Stimulated activated naive CD8-positive, alpha-beta T cell treated with anti-CD3 and anti-CD28 coated beads, Interleukin-15, Interleukin-2, amounts not matched to agents 100 U/mL and 50 U/mL, for 24 hours (primary cell): ENCODE measurements at regions not wholly inside any gene's neighbourhood (a gene's known extent, or its start where the extent isn't known, plus 50 kb on each side); places are given as distances from the start of the nearest gene placed in this dataset.

ENCODE experiments used
- ATAC-seq: fragments of 150-1000 bp; cut with Tn5 transposase; one replicate; pipeline ENCODE4 v1.10.0; 2021
- DNase-seq: peaks from one replicate; pipeline ENCODE4 v3.0.0; 2021

- ATAC-seq (no peak), DNase-seq (no peak)
These were observed 88.0 kb downstream of the TMEM100 start for GRCh38 chr17:55634702-55635101.

DNA sequence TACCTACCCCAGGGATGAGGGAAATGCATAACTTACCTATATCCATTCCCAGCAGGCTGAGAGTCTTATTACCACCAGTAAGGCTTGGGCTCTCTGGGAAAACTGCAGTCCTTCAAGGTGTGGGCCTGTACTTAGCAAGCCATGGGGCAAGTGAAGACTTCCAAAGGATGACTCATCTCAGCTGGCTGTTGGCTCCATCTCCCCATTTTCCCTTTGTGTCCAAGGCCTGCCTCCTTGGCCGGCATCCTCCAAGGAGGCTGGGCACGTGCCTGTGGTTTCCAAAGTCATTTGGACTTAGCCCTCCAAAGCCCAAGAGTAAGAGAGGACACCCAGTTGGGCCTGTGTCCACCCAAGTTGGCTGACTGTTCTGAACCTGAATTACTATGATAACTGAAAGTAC is 89.8 kb downstream of the TMEM100 start:
- ATAC-seq (no peak), DNase-seq (no peak)

- no peak for ATAC-seq
- DNase-seq: no peak
These were observed 90.4 kb downstream of the TMEM100 start for GRCh38 chr17:55632236-55632635.

- ATAC-seq: no peak
- DNase-seq: no peak
These were observed 92.7 kb downstream of the TMEM100 start for GRCh38 chr17:55629995-55630394.

DNA sequence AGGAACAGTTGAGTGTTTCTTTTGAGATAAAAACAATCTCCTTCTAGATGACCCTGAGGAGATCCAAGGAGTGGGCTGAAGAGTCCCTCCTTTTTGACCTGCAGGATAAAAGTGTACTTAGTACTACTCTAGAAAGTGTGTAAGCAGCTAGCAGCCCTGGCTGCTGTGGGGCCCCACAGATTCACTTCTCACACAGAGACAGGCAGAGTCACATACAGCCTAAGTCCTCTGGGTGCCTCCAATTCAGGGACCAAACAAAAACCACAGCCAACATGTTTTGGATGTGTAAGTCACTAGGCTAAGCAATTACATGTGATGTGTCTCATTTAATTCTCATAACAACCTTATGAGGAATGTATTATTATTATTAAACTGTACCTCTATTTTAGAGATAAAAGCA is 97.1 kb downstream of the TMEM100 start:
- no peak for ATAC-seq
- DNase-seq: no peak

DNA sequence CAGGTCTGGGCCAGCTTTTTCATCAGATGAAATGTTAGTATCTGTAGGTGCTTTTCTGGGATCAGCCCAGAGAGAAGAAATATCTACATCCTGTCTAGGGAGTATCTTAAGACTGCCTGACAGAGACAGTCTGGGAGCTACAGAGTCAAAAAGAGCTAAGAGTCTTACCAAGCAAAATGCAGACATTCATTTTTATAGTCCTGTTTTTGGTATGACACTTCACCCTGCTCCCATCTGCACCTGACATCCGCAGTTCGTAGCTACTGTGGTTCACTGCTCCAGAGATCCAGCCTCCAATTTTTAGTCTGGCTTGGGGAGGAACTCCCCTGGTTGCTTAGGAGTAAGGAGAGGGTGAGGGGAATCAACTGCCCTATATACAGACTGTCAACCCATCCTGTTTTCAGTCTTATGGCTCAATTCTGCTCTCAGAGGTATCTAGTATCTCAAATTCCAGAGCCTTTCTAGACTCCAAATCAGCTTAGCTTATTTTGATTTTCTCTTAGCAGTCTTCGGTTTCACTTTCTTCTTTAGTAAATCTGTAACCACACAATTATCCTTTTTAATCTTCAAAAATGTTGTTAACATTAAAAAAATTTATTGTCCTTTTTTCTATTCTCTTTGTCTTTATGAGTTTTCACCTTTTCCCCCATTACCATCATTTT is 97.8 kb downstream of the TMEM100 start:
- DNase-seq: no peak
- ATAC-seq: peak; percentile 32

DNA sequence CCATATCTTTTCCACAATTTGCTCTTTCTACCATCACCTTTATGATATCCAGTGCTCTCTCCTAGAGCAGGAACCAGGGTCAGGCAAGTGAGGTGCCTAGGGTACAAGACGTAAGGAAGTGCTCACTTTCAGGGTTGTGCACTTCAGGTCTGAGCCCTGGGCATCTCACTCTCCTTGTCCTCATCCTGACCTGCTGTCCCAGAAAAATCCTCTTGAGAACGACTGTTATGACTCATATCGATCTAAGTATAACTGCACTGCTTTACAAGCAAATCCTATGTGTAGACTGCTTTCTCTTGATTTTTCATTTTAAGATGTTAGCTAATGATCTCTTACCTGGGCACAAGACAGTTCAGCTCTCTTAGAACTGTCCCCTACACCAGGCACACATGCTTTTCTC is 100.1 kb downstream of the TMEM100 start:
- ATAC-seq (no peak), DNase-seq (no peak)

DNA sequence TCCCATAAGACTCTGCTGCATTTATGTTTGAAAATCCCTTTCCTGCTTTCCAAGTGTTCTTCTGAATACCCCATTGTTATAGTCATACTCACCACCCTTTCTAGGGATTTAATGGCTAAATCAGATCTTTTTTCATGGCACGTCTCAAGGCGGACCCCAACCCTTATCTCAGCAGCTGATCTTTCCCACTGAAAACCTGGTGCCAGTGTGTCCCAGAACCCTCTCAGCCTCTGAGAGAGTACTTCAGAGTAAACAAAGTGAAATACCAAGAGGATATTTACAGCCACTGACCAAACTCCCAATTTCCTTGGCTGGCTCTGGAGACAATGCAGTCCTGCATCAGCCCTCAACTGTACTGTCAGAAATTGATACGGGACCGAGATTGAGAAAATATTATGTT is 101.7 kb downstream of the TMEM100 start:
- DNase-seq (no peak), ATAC-seq (no peak)

GRCh38 chr17:55620023-55620422 is 102.6 kb downstream of the TMEM100 start:
- ATAC-seq (no peak), DNase-seq (no peak)

- ATAC-seq: no peak
- DNase-seq: no peak
These were observed 105.2 kb downstream of the TMEM100 start for GRCh38 chr17:55617441-55617840.

DNA sequence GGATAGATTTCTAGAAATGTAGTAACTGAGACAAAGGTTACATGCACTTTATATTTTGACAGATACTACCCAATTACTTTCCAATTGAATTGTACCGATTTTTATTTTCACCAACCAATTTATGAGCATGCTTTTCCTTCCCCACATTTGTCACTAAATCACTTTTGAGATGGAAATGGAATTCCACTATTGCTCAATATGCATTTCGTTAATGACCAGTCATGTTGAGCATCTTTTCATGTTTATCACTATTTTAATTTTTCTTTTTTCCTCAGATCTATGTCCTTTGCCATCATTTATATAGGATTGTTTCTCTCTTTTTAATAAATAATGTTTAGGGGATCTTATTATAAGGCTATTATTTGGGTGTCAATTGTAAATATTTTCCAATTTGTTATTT is 102.8 kb upstream of the SMIM36 start:
- DNase-seq (no peak), ATAC-seq (no peak)

DNA sequence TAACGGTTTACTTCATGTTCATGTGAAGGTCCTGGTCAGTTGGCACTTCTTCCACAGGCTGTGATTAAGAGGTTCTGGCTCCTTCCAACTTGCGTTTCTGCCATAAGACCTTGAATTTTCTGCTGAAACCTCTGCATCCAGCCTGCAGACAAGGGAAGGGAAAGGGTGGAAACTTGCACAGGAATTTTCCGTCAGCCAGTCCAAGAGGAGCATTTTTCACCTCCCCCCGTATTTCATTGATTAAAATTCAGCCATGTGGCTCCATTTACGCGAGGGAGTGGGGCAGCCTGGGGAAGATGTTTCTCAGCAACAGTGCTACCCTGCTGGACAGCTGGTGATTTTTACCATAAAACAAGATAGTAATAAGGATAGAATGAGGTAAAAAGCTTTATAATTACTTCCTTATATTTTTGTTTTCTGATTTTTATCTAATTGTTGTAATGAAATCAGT is 101.5 kb upstream of the SMIM36 start:
- no peak for ATAC-seq
- DNase-seq: no peak

DNA sequence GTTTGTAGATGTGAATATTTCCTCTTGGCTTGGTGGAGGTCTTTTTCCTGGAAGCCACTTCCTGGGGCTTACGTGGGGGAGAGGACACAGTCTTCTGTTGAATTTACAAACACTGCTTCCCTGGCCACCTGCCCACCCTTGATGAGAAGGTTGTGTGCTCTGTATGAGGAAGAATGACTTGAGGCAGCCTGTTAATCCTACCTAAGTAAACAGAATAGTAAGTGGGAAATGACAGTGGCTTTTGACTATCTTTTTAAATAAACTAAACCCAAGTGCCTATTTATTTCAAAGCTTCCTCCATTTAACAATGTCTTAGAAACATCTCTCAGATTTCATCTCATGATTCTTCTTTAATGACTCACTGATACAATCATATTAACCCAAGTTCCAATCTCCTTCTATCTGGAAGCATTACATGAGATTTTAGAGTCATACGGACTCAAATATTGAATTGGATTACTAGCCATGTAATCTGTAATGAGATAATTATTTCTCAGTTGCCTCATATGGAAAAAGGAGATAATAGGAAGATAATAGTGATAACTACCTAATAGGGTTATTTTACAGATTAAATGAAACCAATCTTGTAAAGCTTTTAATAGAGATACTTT is 96.6 kb upstream of the SMIM36 start:
- no peak for DNase-seq
- no peak for ATAC-seq

- ATAC-seq: no peak
- DNase-seq: no peak
These were observed 95.2 kb upstream of the SMIM36 start for GRCh38 chr17:55606488-55606815.

DNA sequence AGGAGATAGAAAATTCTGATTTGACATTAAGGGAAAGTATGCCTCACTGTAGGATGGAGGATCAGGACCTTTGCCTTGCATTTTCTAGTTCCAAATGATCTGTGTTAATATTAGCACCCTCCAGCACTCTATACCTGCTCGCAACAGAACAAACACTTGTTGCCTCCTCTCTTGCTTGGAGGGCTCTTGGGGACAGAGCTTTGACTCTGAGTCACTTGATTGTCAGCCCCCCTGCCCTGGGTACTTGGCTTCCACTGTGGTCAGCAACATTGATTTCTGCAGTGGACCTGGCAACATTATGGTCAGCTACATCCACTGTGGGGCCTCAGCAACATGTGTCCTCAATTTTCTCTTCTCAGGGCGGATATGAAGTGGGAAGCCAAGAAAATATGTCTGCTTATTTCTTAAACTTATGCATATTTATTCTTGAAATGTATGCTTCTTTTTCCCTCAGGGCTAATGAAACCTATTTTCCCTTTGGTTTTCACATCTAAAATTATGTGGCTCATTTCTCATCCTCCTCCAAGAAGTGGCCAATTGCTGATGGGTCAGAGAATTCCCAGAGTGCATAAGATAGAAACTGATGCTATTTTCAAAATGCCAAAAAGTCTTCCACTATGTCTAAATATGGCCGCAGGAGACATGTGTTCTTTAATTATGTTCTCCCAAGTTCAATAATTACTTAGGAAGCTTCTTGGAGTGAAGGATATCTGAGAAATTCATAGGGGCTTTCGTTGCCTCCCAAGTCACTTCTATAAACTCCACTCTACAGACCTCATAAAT is 94.6 kb upstream of the SMIM36 start:
- DNase-seq: no peak
- ATAC-seq: no peak

DNA sequence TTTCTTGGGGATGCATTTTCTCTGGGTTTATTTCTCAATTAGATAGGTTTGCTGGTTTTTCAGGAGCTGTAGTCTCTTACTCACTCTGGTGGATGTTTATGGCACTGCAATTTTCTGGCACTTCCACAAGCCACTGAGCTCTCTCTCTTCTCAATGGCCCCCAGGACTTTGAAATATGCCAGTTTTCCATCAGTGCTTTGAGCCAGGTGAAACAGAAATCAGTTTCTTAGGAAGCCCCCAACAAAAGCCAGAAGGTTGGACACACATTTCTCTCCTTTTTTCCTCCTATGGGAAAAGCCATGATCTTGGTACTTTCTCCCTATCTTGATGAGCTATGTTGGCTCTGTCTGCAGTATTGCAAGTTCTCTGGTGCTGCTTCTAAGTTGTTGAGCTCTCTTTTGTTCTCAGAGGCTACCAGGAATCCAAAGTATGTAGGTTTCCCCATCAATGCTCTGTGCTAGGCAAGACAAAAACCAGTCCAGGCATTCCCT is 90.7 kb upstream of the SMIM36 start:
- no peak for ATAC-seq
- DNase-seq: peak; percentile 6

GRCh38 chr17:55598495-55598894 is 87.2 kb upstream of the SMIM36 start:
- ATAC-seq (no peak), DNase-seq (no peak)

DNA sequence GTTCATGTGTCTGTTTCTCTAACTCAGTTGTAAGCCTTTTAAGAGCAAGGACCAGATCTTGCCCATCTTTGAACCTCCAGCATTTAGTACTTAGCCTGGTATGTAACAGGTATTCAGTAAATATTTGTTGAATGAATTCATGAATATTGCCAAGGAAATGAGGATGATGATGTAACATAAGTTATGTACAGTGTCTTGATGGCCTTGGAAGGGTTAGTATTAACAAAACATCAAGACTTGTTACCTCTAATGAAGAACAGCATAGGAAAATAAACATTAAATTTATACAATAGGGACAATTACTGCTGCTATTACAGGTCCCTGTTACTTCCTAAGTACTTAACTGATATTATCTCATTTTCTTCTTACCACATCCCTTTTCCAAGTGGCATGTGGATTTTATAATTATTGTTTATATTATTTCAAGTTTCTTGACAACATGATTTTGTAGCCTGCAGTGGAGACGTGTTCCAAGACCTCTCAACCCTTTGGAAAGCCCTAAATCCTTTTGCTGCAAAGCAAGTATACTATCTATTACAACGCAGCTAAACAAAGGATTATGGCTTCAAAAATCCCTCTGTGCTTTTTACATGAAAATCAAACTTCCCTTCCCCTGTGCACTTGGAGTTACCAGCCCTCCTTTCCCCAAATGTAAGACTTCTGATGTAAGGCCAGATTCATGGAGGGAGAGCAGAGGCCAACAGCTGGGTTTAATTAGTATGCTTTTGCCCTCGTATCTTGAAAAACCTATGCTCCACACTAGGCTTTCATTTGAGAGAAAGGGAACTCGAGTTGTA is 77.4 kb upstream of the SMIM36 start:
- ATAC-seq (no peak), DNase-seq (no peak)

DNA sequence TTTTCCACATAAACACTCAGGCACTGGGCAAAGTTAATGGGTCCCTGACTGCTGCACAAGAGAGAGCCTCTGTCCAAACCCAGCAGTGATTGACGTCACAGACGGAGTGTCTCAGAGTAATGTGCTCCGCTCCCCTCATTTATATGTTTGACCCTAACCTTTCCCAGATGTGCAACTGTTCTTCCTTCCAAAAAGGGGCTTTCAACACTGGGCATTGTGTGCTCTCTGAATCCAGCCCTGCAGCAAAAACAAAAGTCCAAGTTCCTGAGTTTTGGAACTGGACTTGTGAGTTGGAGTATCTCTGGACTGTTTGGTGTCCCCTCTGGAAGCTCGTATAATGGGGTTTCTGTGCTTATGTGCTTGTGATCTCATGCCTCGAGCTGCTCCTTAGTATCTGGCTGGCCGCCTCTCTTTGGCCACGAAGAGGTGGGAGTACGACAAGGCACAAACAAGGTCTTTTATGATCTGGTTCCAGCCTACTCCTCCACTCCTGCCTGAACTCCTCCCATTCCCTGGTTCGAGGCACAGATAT is 76.4 kb upstream of the SMIM36 start:
- no peak for DNase-seq
- ATAC-seq: no peak

DNA sequence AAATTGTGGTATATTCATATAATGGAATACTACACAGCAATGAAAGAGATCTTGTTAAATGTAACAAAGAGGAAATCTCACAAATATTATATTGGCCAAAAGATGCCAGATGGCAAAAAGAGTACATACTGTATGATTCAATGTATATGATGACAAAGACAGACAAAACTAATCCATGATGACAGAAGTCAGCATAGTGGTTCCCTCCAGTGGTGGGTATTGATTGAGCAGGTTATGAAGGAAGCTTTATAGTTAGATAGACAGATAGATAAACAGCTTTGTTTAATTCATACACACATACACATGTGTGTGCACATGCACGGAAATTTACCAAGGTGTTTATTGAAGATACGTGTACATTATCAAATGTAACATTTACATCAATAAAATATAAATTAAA is 74.4 kb upstream of the SMIM36 start:
- DNase-seq (no peak), ATAC-seq (no peak)

DNA sequence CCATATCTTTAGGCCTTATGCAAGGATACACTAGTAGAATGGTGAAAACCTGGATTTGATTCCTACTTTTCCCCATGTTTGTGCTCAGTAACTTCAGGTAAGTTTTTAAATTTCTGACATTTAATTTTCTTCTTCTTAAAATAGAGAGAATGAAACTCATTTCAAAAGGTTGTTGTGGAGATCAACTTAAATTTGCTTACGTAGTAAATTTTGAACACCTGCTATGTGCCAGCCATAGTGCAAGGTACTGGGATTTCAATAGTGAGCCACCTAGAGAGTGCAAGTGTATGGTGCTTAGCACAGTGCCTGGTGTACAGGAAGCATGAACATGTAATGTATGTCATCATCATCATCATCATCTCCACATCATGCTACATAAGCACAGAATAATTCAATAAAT is 73.6 kb upstream of the SMIM36 start:
- ATAC-seq: no peak
- no peak for DNase-seq

- ATAC-seq: no peak
- DNase-seq: no peak
These were observed 72.9 kb upstream of the SMIM36 start for GRCh38 chr17:55584055-55584685.
